ENCODE measurements at regions not wholly inside any gene's neighbourhood (a gene's known extent, or its start where the extent isn't known, plus 50 kb on each side); places are given as distances from the start of the nearest gene placed in this dataset.
A peak's percentile ranks its signal among the peaks of the same experiment; 100 is the strongest.

DNA sequence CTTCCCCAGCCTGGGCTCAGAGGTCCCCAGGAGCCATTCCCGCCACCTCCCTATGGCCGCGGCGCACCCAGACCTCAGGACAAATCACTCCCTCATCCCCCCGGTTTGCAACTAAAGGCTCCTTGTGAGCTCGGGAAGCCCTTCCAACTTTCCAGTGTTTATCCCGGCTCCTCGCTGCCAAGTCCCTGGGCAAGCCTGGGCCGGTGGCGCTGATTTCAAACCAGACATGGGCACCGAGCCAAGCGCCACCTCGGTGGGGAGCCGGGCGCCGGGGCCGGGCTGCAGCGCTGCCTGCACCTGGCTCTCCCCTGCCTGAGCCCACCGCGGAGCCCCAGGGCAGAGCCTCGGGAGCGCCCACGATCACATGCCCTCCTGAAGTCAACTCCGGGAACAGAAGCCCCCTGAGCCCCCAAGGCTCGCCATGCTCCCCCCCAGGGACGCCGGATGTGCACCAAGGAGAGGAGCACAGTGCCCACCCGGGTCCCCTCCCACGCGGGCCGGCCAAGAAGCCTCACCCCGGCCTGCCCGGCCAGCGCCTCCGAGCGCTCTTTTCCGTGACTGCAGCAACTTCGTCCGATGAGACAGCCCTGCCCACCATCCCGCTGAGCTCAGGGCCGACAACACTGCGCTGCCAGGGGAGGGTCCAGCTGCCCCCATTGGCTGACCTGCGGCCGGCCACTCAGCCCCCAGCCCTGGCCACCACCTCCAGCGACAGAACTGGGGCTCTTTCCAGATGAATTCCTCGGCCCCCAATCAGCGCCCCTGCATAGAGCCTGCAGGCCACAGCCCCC is 50.0 kb downstream of the NCOR2 start:
- 20 to 33% (median 26%) methylated on average over 1 to 14 of the region's 47 CpGs; no CpG with 5 or more reads in 6 of the 10 experiments for WGBS, 10 experiments
- in situ Hi-C loops (cut with MboI; ENCODE audit: low pct_unique_long_range_greater_than_20kb in 2 of 9, low sequenced_read_pairs in 9 of 9, unreplicated experiment in 9 of 9) = no loop called here
- peak overlapping the region; percentile 14 to 40 (median 24) for H3K4me3 ChIP-seq

DNA sequence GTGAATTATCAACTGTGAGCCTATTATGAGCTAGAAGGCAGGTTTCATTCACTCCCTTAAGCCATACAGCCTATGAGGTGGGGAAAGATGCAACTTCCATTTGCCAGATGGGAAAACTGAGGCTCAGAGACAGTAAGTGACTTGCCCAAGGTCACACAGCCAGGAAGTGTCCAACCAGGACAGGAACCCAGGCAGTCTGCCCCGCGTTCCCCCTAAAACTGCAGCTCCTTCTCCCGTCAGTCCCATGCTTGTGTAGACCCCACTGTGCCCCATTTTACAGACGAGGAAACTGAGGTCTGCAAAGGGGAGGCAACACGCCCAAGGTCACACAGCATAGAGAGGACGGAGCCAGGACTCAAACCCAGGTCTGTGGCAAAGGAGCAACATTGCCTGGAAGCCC is 50.6 kb downstream of the NCOR2 start:
- Histone ChIP-seq H3K27ac (peak overlapping the region; percentile 91 to 98), H3K4me1 (replicated peaks in 1 of 2) (peaks cover 48 to 56% of the 10 kb centered on the region in 2 donors), H3K4me3 (peak overlapping the region; percentile 14 to 40 (median 24))
- ATAC-seq (replicated peaks in 6 of 8) = no peak
- WGBS, 10 experiments = 73 to 92% methylated on average over 2 to 5 of the region's 6 CpGs; no CpG with 5 or more reads in 8 of the 10 experiments
- in situ Hi-C loops (cut with MboI; ENCODE audit: low pct_unique_long_range_greater_than_20kb in 2 of 9, low sequenced_read_pairs in 9 of 9, unreplicated experiment in 9 of 9) = no loop called here

More for the DNA sequence above, 50.0 kb downstream of the NCOR2 start:
- ATAC-seq (replicated peaks in 6 of 8) = peak; percentile 4 to 45 (median 32)
- Histone ChIP-seq H3K4me1 (replicated peaks in 1 of 2) (peaks cover 47 to 54% of the 10 kb centered on the region in 2 donors), H3K27ac (peak overlapping the region; percentile 91 to 98)

DNA sequence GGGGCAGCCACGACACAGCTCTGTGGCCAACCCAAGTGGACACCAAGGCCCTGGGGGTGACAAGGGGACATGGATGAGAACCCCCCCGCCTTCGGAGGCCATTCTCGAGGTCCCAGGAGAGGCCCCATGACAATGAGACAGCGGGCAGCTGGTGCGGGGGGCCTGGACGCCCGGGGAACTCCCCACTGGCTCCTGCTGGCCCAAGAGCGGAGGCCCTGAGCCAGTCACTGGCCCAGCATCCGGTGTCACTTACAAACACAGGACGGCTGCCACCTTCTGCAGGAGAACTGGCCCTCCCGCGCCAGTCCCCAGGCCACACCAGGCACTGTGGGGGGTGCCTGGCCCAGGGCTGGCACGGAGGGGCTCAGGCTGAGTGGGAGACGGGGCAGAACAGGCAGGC is 51.4 kb downstream of the NCOR2 start:
- Histone ChIP-seq H3K4me1 (replicated peaks in 1 of 2) (peaks cover 48 to 56% of the 10 kb centered on the region in 2 donors), H3K4me3 (no peak overlapping the region), H3K27ac (peak overlapping the region; percentile 57 to 98)
- 0 to 92% (median 86%) methylated on average over 1 to 2 of the region's 15 CpGs; no CpG with 5 or more reads in 7 of the 10 experiments for WGBS, 10 experiments
- in situ Hi-C loops (cut with MboI; ENCODE audit: low pct_unique_long_range_greater_than_20kb in 2 of 9, low sequenced_read_pairs in 9 of 9, unreplicated experiment in 9 of 9) = no loop called here
- no peak for ATAC-seq (replicated peaks in 6 of 8)

DNA sequence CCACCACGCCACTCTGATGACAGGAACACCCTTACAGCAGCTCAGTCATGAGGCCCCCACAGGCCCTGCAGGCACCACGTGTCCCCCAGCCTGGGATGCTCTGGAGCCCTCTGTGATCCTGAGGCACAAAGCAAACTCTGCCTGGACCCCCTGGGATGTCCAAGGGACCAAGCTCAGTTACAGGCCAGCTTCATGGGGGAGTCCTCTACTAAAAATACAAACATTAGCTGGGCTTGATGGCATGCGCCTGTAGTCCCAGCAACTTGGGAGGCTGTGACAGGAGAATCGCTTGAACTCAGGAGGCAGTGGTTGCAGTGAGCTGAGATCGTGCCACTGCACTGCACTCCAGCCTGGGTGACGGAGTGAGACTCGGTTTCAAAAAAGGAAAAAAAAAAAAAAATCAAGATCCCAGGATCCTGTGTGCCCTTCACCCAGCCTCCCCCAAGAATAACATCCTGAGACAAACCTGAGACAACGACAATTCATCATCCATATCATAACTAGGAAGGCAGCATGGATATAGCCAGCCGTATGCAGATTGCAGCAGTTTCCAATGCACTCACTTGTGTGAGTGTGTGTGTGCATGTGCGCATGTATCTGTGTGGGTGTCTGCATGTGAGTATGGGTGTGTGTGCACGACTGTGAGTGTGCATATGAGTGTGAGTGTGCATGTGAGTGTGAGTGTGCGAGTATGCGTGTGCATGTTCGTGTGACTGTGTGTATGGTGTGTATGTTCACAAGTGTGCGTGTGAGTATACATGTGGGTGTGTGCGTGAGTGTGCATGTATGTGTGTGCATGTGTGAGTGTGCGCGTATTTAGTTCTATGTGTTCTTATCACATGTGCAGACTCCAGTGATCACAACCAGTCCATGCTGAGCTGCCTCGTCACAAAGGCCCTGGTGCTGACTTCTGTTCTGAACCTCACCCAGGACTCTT is 52.1 kb downstream of the NCOR2 start:
- in situ Hi-C loops (cut with MboI; ENCODE audit: low pct_unique_long_range_greater_than_20kb in 2 of 9, low sequenced_read_pairs in 9 of 9, unreplicated experiment in 9 of 9) = no loop called here
- no peak for ATAC-seq (replicated peaks in 6 of 8)
- peaks cover 48 to 54% of the 10 kb centered on the region in 2 donors for H3K4me1 ChIP-seq (replicated peaks in 1 of 2)
- peak overlapping the region in 1 of 2 donors; percentile 57 for H3K27ac ChIP-seq
- WGBS, 10 experiments = 76 to 100% (median 97%) methylated on average over 1 to 7 of the region's 19 CpGs; no CpG with 5 or more reads in 1 of the 10 experiments
- no peak overlapping the region for H3K4me3 ChIP-seq

DNA sequence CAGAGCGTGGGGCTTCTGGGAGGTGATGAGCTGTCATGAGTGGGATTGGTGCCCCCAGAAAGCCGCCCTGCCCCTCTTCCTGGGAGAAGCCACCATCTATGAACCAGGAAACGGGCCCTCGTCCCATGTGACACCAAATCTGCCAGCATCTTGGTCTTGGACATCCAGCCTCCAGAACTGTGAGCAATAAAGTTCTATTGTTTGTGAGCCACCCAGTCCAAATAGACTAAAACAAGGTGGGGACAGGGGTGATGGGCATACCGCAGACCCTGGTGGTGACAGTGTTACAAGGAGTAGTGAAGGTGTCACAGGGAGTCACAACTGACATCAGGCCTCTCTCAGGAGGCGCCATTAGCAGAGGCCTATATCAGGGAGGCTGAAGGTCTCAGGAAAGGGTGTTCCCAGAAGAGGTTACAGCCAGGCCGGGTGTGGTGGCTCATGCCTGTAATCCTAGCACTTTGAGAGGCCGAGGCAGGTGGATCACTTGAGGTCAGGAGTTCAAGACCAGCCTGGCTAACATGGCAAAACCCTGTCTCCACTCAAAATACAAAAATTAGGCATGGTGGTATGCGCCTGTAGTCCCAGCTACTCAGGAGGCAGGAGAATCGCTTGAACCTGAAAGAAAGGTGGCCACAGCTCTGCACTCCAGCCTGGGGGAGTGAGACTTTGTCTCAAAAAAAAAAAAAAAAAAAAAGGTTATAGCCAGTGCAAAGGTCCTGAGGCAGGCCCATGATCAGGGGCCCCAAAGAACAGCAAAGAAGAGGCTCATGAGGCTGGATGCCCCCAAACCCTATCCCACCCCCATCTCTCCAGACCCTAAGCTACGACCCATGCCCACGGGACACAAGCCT is 53.0 kb downstream of the NCOR2 start:
- Histone ChIP-seq H3K4me1 (replicated peaks in 1 of 2) (peaks cover 50 to 59% of the 10 kb centered on the region in 2 donors), H3K27ac (no peak overlapping the region), H3K4me3 (no peak overlapping the region)
- ATAC-seq (replicated peaks in 6 of 8) = no peak
- in situ Hi-C loops (cut with MboI; ENCODE audit: low pct_unique_long_range_greater_than_20kb in 2 of 9, low sequenced_read_pairs in 9 of 9, unreplicated experiment in 9 of 9) = no loop called here
- WGBS, 10 experiments = 90 to 100% (median 100%) methylated on average over 1 to 6 of the region's 12 CpGs; no CpG with 5 or more reads in 6 of the 10 experiments

DNA sequence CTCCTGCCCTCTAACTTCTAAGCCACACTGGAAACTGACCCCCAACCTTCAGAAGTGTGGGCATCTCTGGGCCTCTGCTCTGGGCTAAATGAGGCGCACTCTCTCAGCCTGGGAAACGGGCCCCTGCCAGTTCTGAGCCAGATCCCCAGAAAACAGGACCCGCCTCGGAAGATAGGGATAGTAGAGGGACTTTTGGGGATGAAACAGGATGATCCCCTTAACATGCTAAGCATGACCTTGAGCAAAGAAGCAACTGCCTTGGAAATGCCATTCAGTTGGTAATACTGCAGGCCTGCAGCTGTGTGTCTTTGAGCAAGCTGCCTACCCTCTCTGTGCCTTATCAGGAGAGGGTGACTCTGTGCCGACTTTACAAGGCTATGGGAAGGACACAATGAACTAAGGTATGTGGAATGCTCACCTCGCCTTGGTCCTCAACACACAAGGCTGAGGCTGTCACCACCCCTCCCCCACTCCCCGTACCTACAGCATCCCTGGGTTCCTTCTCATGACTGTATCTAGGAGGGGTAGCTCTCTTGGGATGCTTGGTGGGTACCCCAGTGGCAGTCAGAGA is 54.0 kb downstream of the NCOR2 start:
- in situ Hi-C loops (cut with MboI; ENCODE audit: low pct_unique_long_range_greater_than_20kb in 2 of 9, low sequenced_read_pairs in 9 of 9, unreplicated experiment in 9 of 9) = no loop called here
- ATAC-seq (replicated peaks in 6 of 8) = no peak
- peak overlapping the region; percentile 2 to 70 for H3K27ac ChIP-seq
- no peak overlapping the region for H3K4me3 ChIP-seq
- 43 to 68% (median 57%) methylated on average over 2 to 6 of the region's 7 CpGs; no CpG with 5 or more reads in 6 of the 10 experiments for WGBS, 10 experiments
- peaks cover 52 to 61% of the 10 kb centered on the region in 2 donors for H3K4me1 ChIP-seq (replicated peaks in 1 of 2)

DNA sequence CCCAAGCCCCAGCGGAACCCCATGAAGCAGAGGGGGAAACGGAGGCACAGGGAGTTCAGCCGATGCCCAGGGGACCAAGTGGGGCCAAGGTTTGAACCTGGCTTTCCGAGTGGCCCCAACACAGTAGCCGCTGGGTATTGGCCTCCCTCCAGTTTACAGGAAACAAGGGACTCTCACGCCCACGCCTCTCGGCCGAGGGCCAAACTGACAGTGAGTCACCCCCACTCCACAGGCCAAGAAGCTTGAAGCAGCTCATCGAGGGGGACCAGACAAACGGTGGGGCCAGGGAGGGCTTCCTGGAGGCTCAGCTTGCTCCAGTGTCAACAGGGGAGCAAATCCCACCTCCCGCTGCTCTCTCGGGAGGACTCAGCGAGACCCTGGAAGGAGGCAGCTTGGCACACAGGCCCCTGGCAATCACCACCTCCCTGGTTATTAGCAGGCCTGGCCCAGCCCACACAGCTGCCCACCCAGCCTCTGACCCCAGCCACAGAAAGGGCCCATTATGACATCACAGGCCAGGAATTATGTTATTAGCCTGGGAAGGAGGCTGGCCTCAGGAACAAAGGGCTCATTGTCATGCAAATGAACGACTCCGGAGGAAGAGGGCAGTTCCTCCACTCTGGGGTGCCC is 54.6 kb downstream of the NCOR2 start:
- no peak overlapping the region for H3K4me3 ChIP-seq
- in situ Hi-C loops (cut with MboI; ENCODE audit: low pct_unique_long_range_greater_than_20kb in 2 of 9, low sequenced_read_pairs in 9 of 9, unreplicated experiment in 9 of 9) = no loop called here
- 0 to 45% (median 20%) methylated on average over 1 to 10 of the region's 16 CpGs; no CpG with 5 or more reads in 1 of the 10 experiments for WGBS, 10 experiments
- H3K27ac ChIP-seq = peak overlapping the region; percentile 70 to 79
- H3K4me1 ChIP-seq (replicated peaks in 1 of 2) = peaks cover 52 to 61% of the 10 kb centered on the region in 2 donors
- ATAC-seq (replicated peaks in 6 of 8) = peak; percentile 34 to 74 (median 63)

DNA sequence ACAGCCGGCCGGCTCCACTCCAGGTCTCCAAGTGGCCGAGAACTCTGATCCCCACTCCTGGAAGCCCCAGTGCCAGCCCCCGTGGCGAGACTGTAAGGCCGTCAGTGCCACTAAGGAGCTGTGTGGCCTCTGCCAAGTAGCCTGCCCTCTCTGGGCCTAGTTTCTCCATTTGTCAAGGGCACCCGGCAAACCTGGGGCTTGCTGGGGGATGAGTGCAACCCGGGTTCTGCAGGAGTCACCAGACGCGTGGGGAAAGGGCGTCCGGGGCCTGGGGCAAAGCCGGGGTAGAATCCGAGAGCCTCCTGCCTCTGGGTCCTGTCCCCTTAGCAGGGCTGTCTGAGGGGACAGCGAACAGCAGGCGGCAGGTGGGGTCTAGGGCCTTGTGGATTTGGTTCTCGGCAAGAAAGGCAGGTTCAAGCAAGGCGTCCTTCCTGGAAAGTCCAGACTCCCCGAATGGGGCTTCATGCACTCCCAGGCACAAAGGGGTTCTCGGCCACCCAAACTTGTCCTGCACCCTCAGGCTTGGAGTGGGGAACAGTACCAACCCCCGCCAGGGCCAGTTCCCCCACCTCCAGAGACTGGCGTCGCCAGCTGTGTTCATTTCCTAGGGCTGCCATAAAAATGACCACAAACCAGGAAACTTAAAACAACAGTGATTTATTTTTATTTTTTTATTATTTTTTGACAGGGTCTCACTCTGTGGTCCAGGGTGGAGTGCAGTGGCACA is 56.0 kb downstream of the NCOR2 start:
- no peak overlapping the region for H3K27ac ChIP-seq
- ATAC-seq (replicated peaks in 6 of 8) = no peak
- in situ Hi-C loops (cut with MboI; ENCODE audit: low pct_unique_long_range_greater_than_20kb in 2 of 9, low sequenced_read_pairs in 9 of 9, unreplicated experiment in 9 of 9) = no loop called here
- 50 to 98% (median 93%) methylated on average over 2 to 8 of the region's 23 CpGs; no CpG with 5 or more reads in 6 of the 10 experiments for WGBS, 10 experiments
- H3K4me3 ChIP-seq = no peak overlapping the region
- H3K4me1 ChIP-seq (replicated peaks in 1 of 2) = peaks cover 52 to 61% of the 10 kb centered on the region in 2 donors

DNA sequence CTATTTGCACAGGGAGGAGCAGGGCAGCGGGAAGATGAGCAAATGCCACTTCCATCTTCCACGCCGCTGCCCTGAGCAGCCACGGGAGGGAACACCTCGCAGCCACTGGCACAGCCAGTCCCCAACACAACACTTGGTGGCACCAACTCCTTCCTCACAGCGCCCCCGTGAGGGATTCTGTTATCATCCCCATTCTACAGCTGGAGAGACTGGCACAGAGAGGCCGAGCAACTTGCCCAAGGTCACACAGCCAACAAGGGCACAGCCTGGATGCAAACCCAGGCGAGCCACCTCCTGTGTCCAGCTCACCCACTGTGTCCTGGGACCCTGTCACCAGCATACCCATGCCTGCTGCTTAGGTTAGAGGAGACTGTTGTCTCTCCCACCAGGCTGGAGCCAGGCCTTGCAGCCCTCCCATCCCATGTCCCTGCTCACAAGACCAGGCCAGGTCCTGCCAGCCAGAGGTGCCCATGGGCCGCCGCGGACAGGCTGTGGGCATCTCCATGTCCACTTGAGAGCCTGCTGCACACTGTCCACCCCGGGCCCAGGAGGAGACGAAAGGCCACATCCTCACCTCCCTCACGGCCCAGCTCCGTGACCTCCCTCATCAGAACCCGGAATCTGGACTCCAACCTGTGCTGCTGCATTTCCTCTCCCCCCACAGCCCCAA is 57.0 kb downstream of the NCOR2 start:
- Histone ChIP-seq H3K4me3 (no peak overlapping the region), H3K4me1 (replicated peaks in 1 of 2) (peaks cover 55 to 60% of the 10 kb centered on the region in 2 donors), H3K27ac (peak overlapping the region in 1 of 2 donors; percentile 68)
- WGBS, 10 experiments = 80 to 100% (median 95%) methylated on average over 1 to 6 of the region's 17 CpGs; no CpG with 5 or more reads in 3 of the 10 experiments
- in situ Hi-C loops (cut with MboI; ENCODE audit: low pct_unique_long_range_greater_than_20kb in 2 of 9, low sequenced_read_pairs in 9 of 9, unreplicated experiment in 9 of 9) = no loop called here
- ATAC-seq (replicated peaks in 6 of 8) = peak in 1 of 8 experiments; percentile 3

DNA sequence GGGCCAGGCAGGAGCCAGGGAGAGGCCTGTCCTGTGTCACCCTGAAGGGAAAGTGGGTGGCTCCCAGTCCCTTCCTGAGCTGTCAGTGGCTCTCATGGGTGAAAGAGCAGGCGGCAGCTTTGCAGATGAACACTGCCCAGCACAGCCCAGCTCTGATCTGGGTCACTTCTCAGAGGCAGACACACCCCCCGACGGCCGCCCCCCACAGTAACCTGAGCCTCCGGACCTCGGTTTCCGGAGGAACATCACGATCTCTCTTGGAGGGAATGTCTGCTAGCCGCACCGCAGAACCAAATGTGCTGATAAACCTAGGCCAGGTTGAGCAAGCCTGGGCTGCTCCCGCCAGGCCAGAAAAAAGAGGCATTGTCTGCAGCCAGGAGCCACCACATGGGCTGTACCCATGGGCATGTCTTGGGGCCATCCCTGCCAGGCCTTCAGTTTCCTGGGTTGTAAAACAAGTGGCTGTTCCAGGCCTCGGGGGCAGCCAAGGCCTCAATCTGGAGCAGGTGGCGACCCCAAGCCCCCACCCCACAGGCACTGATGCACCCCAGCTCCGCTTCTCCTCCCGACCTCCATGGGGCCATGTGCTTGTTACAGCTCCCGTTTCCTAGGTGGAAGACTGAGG is 57.6 kb downstream of the NCOR2 start:
- in situ Hi-C loops (cut with MboI; ENCODE audit: low pct_unique_long_range_greater_than_20kb in 2 of 9, low sequenced_read_pairs in 9 of 9, unreplicated experiment in 9 of 9) = no loop called here
- WGBS, 10 experiments = 40 to 80% methylated on average over 1 to 2 of the region's 16 CpGs; no CpG with 5 or more reads in 8 of the 10 experiments

More for the DNA sequence above, 57.6 kb downstream of the NCOR2 start:
- Histone ChIP-seq H3K4me1 (replicated peaks in 1 of 2) (peaks cover 57 to 65% of the 10 kb centered on the region in 2 donors), H3K4me3 (no peak overlapping the region), H3K27ac (peak overlapping the region; percentile 42 to 68)
- ATAC-seq (replicated peaks in 6 of 8) = peak; percentile 2 to 44 (median 9)
